Stimulated activated CD8-positive, alpha-beta memory T cell treated with anti-CD3 and anti-CD28 coated beads, Interleukin-7, amount 100 ng/mL, for 24 hours (primary cell): ENCODE measurements at regions not wholly inside any gene's neighbourhood (a gene's known extent, or its start where the extent isn't known, plus 50 kb on each side); places are given as distances from the start of the nearest gene placed in this dataset.
"Not testable (repeated sequence)": the region's sequence is repeated elsewhere in the genome, so short reads cannot be mapped to it uniquely, and the experiment has no call there.

Source experiments
- DNase-seq: peaks from one replicate; pipeline ENCODE4 v3.0.0-alpha.2; 2020; ENCODE audit warnings: low read depth

DNA sequence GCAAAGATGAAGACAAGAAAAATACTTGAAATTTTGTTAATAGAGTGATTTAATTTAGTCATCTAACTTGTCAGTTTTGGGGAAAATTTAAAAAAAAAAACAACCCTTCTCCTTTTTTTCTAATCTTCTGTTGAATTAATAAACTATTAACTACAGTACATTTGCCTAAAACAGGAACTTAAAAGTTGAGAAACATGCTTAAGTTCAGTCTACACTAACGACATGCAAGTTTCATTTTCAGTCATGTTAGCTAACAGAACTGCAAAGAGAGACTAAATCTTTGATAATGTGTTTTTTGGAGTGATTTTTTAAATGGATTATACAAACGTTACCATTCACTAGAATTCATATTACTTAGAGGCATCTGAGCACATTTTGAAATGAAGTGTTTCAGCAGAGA is 71.9 kb upstream of the MBNL1 start:
- DNase-seq = no peak

DNA sequence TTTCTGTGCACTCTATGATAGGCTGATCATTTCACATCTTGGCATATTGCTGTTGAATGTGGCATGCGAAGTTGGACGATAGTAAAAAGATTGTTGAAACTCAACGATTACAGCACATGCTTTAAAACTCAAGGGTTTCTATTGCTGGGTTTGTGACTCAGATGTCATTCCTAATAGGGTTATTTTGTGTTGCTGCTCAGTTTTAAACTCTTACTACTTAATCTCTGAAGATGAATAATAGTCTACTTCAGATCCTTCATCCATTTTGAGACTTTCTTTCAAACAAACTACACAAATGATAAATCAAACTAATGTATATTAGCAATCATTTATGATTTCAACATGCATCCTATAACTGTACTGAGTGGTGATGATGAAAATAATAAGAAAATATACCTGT is 71.3 kb upstream of the MBNL1 start:
- no peak for DNase-seq

DNA sequence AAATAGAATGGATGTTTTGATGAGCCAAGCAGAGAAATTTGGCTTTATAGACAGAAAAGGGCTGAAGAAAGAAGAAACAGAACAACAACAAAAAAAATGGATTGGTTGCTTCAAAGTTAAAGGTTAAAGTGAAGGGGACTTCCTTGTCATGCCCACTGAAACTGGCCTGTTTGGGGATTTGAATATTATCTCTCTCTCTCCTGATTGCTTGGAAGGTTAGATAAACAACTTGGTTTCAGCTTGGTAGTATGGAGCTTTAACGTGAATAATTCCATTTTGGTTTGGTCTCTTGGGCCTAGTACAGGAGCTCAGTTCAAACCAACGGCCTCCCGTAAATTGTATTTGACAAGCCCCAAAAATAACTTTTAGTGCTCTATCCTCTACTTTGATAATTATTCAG is 70.8 kb upstream of the MBNL1 start:
- DNase-seq = no peak

DNA sequence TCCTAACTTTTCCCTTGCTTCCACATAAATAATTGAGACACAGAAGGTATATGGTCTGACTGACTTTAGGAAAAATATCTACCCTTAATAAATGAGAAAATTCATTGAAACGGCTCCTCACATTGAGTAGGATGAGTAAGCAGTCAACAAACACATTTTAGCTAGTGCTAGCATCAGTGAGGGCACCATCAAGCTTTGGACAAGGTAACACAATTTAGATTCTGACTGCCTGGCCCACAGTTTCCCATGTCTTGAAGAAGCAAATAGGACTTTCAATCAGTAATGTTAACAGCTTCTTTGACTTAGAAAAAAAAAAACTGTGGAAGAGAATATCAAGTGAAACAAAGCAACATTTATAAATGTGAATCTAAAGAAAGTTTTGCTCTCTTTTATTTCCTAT is 70.1 kb upstream of the MBNL1 start:
- DNase-seq = no peak

DNA sequence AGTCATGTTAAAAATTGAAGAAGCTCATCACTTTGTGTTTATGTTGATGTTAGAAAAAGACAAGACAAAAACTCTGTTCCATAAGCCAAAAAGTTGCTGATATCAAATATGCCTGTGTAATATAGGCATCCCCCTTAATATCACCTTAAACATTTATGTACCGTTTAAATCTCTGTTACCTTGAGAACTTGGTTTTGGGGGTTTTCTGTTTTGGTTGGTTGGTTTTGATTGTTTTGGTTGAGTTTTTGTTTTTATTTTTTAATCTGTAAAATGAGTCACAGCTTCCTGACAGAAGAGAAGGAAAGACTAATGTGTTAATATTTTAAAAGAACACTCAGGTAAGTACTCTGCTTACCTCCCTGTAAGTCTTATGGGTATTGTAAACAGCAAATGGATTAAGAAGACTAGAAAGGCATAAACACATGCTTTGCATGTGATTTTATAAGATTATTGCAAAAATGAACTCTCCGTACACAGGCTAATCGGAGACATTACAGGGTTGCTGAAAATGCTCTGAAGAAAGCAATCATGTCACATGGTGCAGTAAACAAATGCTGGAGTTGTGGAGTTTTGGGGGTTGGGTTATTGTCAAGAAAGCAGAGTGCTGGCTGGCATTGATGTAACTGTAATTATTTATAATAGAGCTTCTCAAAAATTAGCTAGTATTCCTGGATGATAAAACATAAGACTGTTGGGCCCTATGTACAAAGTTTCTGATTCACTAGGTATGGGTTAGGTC is 69.5 kb upstream of the MBNL1 start:
- no peak for DNase-seq

DNA sequence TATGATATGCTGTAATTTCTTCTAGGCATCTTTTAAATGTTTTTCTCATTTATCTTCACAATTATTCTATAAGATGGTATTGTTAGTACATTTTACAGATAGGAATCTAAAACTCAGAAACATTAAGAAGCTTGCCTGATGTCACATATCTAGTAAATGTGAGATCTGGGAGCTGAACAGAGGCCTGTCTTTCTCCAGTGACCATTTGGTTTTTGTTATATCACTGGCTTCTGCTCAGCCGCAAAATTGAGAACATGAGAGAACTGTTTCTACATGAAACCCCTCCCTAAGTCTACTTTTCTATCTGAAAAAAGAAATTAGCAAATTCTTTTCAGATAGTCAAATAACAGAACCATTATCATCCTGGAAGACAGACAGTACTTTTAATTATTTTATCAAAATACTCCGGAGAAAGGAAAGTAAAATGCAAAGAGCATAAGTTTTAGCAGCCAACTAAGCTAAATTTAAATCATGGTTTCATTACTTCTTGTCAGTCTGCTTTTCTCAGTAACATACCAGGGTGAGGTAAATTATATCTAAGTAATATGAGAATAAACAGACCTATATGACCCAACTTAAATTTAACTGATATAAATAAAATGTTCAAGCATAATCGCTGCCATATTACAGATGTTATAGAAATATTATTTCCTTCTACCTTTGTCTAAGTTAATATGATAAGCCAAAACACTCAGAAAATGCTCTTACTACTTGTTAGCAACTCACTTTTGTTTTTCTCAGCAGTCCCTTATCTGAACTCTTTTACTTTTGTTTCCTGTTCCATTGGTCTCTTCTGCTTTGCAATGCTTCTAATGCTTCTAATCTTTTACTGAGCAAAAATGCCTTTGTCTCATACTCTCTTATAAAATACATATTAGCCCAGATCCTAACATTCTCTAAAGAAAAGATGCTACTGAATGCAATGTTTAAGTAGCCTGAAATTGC is 68.0 kb upstream of the MBNL1 start:
- no peak for DNase-seq

DNA sequence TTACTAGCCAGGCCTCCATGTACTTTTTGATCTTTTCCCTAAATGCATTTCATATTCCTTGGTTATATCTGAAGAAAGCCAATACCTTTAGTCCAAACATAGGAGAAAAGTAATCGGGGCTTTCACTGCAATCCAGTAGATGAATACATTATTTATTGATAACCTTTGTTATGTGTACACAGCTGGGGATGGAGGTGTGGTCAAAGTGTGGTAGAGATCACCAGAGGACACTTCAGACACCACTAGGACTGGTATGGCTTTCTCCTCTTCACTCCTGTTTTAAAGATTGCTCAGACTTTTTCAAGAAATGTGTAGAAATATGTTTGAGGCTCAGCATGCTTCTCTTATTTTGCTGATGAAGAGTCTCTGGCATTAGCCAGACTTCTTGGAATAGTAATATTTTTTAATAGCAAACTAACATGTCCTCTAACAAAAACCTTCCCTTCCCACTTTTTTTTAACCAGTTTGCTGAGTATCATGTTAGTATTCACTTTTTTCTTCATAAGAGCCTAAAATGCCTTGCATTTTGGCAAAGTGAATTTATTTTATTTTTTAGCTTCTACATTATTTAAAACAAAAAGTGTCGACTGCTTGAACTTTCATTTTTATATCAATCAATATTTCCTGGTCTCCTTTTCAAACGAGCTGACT is 65.6 kb upstream of the MBNL1 start:
- DNase-seq = no peak

DNA sequence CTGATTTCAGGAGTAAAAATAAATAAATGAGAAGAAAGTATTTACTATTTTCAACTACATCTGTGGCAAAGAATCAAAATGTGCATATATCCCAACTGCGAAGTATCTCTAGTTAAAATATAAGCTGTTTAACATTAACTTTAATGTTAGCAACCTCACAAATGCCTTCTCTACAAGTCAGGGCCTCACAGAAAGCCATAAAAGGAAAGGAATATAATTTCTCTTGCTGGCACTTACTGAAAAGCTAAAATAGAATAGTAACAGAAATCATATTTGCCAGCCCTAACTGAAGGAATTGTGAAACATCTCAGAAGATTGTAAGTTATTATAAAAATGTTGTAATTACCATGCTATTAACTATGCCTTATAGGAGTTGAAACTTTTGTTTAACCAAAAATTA is 65.1 kb upstream of the MBNL1 start:
- no peak for DNase-seq

DNA sequence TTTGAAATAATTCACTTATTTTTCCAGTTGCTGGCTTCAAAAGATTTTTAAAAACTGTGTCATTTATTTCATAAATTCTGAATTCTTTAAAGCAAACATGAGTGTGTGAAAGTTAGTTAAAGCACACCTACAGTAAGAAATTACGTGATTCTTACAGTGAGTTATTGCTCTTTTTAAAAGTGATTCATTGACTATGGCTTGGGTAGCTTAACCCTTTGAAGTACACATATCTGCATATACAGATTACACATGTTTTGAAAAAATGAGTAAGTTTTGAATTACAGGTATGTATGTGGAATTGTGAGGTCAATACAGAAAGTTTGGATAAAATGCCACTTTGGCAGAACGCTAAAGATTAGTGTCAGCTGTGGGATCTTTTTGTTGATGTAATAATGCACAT is 64.5 kb upstream of the MBNL1 start:
- DNase-seq = no peak

DNA sequence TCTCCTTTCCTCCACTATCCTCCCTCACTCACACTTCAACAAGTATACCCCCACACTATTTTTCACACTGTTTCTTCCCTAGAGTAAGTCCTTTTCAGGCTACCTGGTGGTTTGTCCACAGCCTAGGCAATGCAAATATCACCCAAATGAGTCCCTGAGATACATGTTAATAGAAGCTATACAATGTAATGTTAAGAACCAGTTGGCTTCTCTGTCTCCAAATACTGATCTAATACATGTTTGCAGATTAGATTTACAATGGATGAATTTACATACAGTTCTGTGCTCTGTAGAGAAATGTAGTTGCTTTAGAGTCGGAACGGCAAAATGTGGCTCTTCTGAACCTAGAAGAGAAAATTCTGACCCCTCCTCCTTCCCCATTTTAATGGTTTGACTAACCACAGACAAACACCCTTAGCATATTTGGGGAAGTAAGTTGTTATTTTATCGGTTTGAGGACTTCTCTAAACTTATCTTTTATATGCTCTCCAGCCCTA is 63.6 kb upstream of the MBNL1 start:
- no peak for DNase-seq

DNA sequence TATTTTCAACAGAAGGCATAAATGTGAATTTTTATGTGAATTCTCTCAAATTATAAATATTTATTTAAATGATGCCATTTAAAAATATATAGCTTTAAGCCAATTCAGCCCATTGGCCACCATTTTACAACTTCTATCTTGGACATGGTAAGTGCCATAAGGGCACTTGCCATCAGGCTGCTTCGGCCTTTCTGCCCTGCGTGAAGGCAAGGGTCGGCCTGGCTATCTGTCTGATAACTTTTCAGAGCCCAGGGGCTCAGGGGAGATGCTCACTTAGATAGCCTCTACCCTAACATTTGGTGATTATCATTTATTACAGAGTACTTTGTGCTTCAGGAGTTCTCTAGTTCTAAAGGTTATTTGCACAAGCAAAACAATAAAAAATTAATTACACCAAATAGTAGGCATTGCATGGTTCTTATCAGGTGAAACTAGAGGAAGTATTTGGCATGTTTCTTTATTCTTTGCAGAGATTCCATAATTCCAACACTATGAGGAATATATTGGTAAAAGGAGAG is 62.4 kb upstream of the MBNL1 start:
- DNase-seq = no peak

DNA sequence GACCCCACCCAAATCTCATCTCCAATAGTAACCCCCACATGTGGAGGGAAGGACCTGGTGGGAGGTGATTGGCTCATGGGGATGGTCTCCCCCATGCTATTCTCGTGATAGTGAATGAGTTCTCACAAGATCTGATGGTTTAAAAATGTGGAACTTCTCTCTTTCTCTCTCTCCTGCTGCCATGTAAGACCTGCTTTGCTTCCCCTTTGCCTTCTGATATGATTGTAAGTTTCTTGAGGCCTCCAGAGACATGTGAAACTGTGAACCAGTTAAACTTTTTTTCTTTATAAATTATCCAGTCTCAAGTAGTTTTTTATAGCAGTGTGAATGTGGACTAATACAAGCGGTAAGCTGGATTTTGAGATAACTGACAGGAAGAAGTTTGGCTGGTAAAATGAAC is 60.3 kb upstream of the MBNL1 start:
- DNase-seq = no peak

DNA sequence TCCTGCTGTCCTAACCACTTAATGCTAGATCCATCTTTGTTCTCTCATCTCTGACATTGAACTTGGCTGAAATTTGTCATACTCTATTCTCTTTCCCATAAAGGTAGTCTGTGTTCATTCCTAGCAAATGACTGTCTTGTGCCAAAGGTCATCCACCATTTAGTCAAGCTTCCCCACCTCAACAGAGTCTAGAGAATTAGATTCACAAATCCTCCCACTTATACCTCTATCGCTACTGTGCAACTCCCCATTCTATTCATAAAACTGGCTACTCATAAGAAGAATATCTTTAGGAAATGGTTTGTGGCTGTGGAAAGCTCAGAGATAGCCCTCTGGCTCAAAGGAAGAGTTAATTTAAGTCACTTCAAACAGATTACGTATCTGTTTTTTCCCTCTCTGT is 59.7 kb upstream of the MBNL1 start:
- DNase-seq = no peak

DNA sequence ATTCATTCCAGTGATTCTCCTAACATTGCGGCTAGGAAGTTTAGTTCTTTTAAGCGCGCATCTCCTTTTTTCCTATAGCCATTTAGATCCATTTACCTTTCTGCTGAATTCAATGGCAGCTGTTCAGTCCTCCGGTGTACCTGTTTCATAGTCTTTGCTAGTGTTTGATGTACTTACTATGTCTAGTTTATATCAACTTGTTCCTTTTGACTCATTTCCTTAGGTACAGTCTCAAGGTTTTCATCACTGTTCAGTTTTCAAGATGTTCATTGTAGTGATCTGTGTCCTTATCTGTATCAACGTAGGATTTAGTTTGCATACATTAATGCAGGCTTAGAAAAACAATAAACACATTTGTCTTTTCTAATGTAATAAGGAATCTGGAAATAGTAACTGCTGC is 59.0 kb upstream of the MBNL1 start:
- no peak for DNase-seq

DNA sequence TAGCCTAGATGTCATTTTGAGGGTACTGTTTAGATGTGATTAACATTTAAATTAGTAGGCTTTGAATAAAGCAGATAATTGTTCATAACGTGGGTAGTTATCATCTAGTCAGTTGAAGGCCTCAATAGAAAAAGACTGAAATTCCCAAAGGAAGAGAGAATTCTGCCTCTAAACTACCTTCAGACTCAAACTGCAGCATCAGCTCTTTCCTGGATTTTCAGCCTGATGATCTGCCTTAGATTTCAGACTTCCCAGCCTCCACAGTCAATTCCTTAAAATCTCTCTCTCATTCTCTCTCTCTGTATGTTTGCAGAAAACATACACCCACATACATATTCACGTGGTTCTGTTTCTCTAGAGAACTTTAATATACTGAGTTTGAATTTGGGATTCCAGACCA is 58.0 kb upstream of the MBNL1 start:
- DNase-seq = no peak

DNA sequence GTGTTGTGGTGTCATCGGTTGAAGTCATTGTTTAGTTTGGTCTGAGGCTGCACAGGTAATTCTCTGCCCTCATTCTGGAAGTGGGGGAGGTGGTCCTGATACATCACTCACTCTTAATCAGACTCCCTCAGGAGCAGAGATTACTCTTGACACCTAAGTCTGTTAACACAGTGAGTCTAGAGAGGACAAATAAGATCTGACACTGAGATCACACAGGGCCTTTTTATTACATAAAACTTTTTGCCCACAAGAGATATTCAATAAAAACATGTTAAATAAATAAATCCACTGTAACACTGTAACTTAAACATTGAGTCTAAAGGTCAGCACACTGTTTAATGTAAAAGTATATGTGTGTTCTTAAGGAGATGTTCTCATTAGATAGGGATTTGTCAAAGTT is 57.1 kb upstream of the MBNL1 start:
- no peak for DNase-seq

DNA sequence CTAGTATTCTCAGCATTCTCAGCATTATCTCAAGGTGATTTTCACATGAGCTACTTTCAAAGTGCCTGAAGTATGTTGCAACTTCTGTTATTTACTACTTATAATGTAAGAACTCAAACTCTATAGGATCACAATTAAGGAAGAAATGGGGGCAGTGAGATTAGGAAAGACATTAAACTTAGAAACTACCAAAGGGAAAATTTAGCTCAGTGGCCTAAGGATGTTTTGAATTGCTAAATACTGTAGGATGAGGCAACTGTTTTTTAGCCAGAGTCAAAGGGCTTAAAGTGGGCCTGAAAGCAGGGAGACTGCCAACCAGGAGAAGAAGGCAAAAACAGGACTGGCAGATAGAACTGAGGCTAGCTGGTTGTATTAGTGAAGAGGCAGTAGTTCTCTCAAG is 55.5 kb upstream of the MBNL1 start:
- no peak for DNase-seq

DNA sequence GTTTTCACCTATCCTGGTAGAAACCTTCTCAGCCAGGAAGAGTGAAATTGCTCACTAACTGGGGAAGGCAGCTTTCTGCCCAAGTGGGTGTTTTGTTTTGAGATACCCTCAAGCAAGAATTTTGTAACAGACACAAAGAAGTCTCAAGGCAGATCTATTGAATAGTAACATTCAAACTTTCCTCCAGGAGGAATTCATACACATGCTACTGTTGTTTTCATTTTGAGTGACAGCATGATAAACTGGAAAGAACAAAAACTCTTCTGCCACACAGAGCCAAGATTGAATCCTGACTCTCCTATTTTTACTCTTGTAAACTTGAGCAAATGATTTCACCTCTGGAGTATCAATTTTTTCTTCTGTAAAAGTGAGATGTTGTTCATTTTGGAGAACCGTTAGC is 54.8 kb upstream of the MBNL1 start:
- DNase-seq = no peak

DNA sequence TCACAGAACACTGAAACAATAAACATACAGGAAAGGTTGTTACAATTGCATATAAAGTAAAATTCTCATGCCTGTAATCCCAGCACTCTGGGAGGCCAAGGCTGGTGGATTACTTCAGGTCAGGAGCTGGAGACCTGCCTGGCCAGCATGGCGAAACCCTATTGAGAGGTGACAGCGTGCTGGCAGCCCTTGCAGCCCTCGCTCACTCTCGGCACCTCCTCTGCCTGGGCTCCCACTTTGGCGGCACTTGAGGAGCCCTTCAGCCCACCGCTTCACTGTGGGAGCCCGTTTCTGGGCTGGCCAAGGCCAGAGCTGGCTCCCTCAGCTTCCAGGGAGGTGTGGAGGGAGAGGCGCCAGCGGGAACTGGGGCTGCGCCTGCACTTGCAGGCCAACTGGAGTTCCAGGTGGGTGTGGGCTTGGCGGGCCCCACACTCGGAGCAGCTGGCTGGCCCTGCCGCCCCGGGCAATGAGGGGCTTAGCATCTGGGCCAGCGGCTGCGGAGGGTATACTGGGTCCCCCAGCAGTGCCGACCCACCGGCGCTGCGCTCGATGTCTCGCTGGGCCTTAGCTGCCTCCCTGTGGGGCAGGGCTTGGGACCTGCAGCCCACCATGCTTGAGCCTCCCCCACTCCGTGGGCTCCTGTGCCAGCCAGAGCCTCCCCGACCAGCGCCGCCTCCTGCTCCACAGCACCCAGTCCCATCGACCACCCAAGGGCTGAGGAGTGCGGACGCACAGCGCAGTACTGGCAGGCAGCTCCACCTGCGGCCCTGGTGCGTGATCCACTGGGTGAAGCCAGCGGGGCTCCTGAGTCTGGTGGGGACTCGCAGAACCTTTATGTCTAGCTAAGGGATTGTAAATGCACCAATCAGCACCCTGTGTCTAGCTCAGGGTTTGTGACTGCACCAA is 51.5 kb upstream of the MBNL1 start:
- DNase-seq = not testable (repeated sequence)

DNA sequence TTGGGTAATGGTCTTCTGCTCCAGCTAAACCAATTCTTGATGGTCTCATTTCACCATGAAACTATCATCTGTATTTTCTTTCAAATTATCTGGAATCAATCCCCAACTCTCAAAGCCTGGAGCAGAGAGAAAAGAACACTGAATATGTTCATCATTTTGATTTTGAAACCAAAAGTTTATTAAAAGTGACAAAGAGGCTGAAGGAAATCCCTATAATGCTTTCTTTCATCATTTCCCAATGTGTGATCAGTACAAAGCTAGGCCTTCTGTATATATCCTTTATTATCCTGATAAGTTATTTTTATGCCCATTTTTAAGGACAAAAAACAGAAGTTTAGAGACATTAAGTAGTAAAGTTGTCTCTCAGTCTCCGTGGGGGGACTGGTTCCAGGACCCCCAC is 50.1 kb upstream of the MBNL1 start:
- no peak for DNase-seq
